K562 (cell line): ENCODE measurements at regions not wholly inside any gene's neighbourhood (a gene's known extent, or its start where the extent isn't known, plus 50 kb on each side); places are given as distances from the start of the nearest gene placed in this dataset.

ENCODE experiments used
- ATAC-seq: fragments of 200-7000 bp; cut with Tn5 transposase; 3 replicates; pipeline ENCODE4 v1.9.1; 2020; ENCODE audit warnings: moderate library complexity
- BruUV-seq: library from RNA; stranded (reverse); fragments of 400-500 nt; replicated peaks from 2 replicates; lab custom pipeline; 2021; lab: Mats Ljungman, UMichigan
- CTCF ChIA-PET: fragments of 300-600 bp; formaldehyde crosslinking; extraction: SDS; loops from one replicate; lab custom pipeline; 2021; ENCODE audit warnings: low intra/inter-chr PET ratio; lab: Yijun Ruan, JAX
- POLR2A ChIA-PET: fragments of 300-600, 350-650 bp; sonication (Branson Sonifier 250); formaldehyde crosslinking; extraction: SDS; loops from one replicate; lab custom pipeline; 2021; ENCODE audit warnings: antibody characterized with exemption, inconsistent platforms; lab: Yijun Ruan, JAX
- DNase-seq, 4 experiments: peaks; one replicate each; pipeline versions ENCODE4 v3.0.0 to v3.0.0-alpha.2; 2011 to 2018; ENCODE audit warnings: low spot score in 3 of 4, mixed read lengths in 3 of 4; ENCODE audit errors: extremely low read depth in 1 of 4
- FAIRE-seq: peaks from 2 replicates; lab custom pipeline; 2011; peaks lifted over from hg19 to GRCh38; lab: Jason Lieb, UNC
- H2AFZ ChIP-seq: 2 replicates; pipeline ENCODE4 v1.6.0; 2011; ENCODE audit warnings: low read depth, low read length, control low read depth, inconsistent platforms
- H3K27ac ChIP-seq: fragments of 200-600 bp; 3 replicates; pipeline ENCODE4 v1.8.0; 2011; ENCODE audit warnings: low read depth, mild to moderate bottlenecking, control low read depth, inconsistent platforms, low read length, moderate library complexity, mixed read lengths; ENCODE audit errors: extremely low read depth
- H3K27me3 ChIP-seq, 2 experiments: fragments of 300-600 bp in 1 of 2; 2 replicates in 1 of 2; 3 replicates in 1 of 2; pipeline versions ENCODE4 v1.6.0 to v1.8.0; 2011; ENCODE audit warnings: inconsistent platforms in 2 of 2, low read length in 2 of 2, mild to moderate bottlenecking in 1 of 2, mixed read lengths in 1 of 2, moderate library complexity in 1 of 2; ENCODE audit not compliant: control insufficient read depth in 2 of 2, insufficient read depth in 2 of 2
- H3K36me3 ChIP-seq: fragments of 300-600 bp; 3 replicates; pipeline ENCODE4 v1.8.0; 2011; ENCODE audit warnings: mild to moderate bottlenecking, low read length, inconsistent platforms; ENCODE audit not compliant: control insufficient read depth, insufficient read depth
- H3K4me1 ChIP-seq, 2 experiments: fragments of 200-600 bp in 1 of 2; replicated peaks in 1 of 2; 2 replicates in 1 of 2; 3 replicates in 1 of 2; pipeline versions ENCODE4 v1.5.1 to v1.8.0; 2011; ENCODE audit warnings: inconsistent platforms in 2 of 2, low read length in 2 of 2, mild to moderate bottlenecking in 1 of 2, mixed read lengths in 1 of 2, moderate library complexity in 1 of 2; ENCODE audit not compliant: control insufficient read depth in 2 of 2, insufficient read depth in 2 of 2
- H3K4me2 ChIP-seq: 2 replicates; pipeline ENCODE4 v1.6.1; 2011; ENCODE audit warnings: low read length, control low read depth, inconsistent platforms, mixed read lengths; ENCODE audit not compliant: insufficient read depth
- H3K4me3 ChIP-seq: fragments of 200-600 bp; sonication (generic), shearing (Covaris generic); 2 replicates; pipeline ENCODE4 v1.5.1; 2016; ENCODE audit warnings: control low read depth, inconsistent platforms
- H3K79me2 ChIP-seq: fragments of 200-600 bp; 3 replicates; pipeline ENCODE4 v1.8.0; 2011; ENCODE audit warnings: low read length, inconsistent platforms; ENCODE audit not compliant: control insufficient read depth, insufficient read depth
- H3K9ac ChIP-seq, 2 experiments: 2 replicates each; pipeline versions ENCODE4 v1.6.0 to v1.6.1; 2011; ENCODE audit warnings: low read depth in 2 of 2, low read length in 2 of 2, control low read depth in 1 of 2, inconsistent platforms in 1 of 2, mild to moderate bottlenecking in 1 of 2, mixed read lengths in 1 of 2; ENCODE audit not compliant: insufficient read depth in 1 of 2
- H3K9me1 ChIP-seq: one replicate; pipeline ENCODE4 v1.6.0; 2011; ENCODE audit warnings: inconsistent platforms, mild to moderate bottlenecking, low read length, moderate library complexity; ENCODE audit not compliant: control insufficient read depth, insufficient read depth
- H3K9me3 ChIP-seq: replicated peaks from 2 replicates; pipeline ENCODE4 v1.5.1; 2011; ENCODE audit warnings: low read depth, low read length, inconsistent platforms; ENCODE audit not compliant: control insufficient read depth, insufficient read depth
- H4K20me1 ChIP-seq: replicated peaks from 2 replicates; pipeline ENCODE4 v1.6.1; 2011; ENCODE audit warnings: low read length, inconsistent platforms, mixed read lengths; ENCODE audit not compliant: control insufficient read depth, insufficient read depth
- ADNP ChIP-seq: fragments of 200-800 bp; sonication (Bioruptor generic); IDR thresholded peaks from 2 replicates; pipeline ENCODE4 v1.6.1; 2016; ENCODE audit warnings: missing genetic modification characterization, missing compliant biosample characterization
- BRD4 ChIP-seq: fragments of 200-600 bp; sonication (generic); IDR thresholded peaks from 2 replicates; pipeline ENCODE4 v1.6.1; 2017; ENCODE audit warnings: inconsistent platforms
- CAMTA2 ChIP-seq: fragments of 250-450 bp; sonication (Bioruptor Pico); conservative IDR thresholded peaks from 2 replicates; pipeline ENCODE4 v1.5.1; 2022
- CEBPZ ChIP-seq: fragments of 150-350 bp; IDR thresholded peaks from 2 replicates; pipeline ENCODE4 v1.6.1; 2014; ENCODE audit warnings: low read depth, mild to moderate bottlenecking, low read length, borderline replicate concordance
- DIDO1 ChIP-seq: fragments of 450-650 bp; IDR thresholded peaks from 2 replicates; pipeline ENCODE4 v1.6.1; 2016; ENCODE audit warnings: low read depth, missing biosample characterization, missing genetic modification characterization
- EZH2 ChIP-seq: IDR thresholded peaks from 2 replicates; pipeline ENCODE4 v1.6.1; 2012; ENCODE audit warnings: low read depth, mild to moderate bottlenecking, inconsistent platforms, low read length, borderline replicate concordance
- FUS ChIP-seq: fragments of 200-400 bp; formaldehyde crosslinking; optimal IDR thresholded peaks from 2 replicates; pipeline ENCODE3; 2017; ENCODE audit warnings: low read depth, low read length
- GABPB2 ChIP-seq: fragments of 250-450 bp; sonication (Bioruptor Pico); conservative IDR thresholded peaks from 2 replicates; pipeline ENCODE4 v1.5.1; 2021; ENCODE audit warnings: mild to moderate bottlenecking
- HEY1 ChIP-seq: fragments of 250-450 bp; sonication (Bioruptor Pico); IDR thresholded peaks from 2 replicates; pipeline ENCODE4 v1.5.0; 2020; ENCODE audit warnings: mild to moderate bottlenecking, moderate library complexity, borderline replicate concordance
- KDM5B ChIP-seq: fragments of 200-600 bp; sonication (generic); IDR thresholded peaks from 2 replicates; pipeline ENCODE4 v1.6.1; 2012; ENCODE audit warnings: low read depth, mild to moderate bottlenecking, moderate library complexity, low read length, control low read depth, inconsistent platforms; ENCODE audit not compliant: insufficient replicate concordance
- MAFG ChIP-seq: fragments of 450-650 bp; conservative IDR thresholded peaks from 2 replicates; pipeline ENCODE4 v1.6.1; 2016; ENCODE audit warnings: missing genetic modification characterization, missing compliant biosample characterization
- PTBP1 ChIP-seq: fragments of 200-400 bp; formaldehyde crosslinking; IDR thresholded peaks from 2 replicates; pipeline ENCODE4 v1.6.1; 2017; ENCODE audit warnings: low read depth, low read length
- RBFOX2 ChIP-seq: fragments of 200-400 bp; formaldehyde crosslinking; IDR thresholded peaks from 2 replicates; pipeline ENCODE4 v1.6.1; 2017; ENCODE audit warnings: low read depth, mild to moderate bottlenecking, low read length, moderate library complexity
- RBM39 ChIP-seq: fragments of 200-400 bp; formaldehyde crosslinking; optimal IDR thresholded peaks from 2 replicates; pipeline ENCODE3; 2018; ENCODE audit warnings: low read depth, low read length
- ZBTB12 ChIP-seq: fragments of 250-450 bp; sonication (Bioruptor Pico); IDR thresholded peaks from 2 replicates; pipeline ENCODE4 v1.4.0; 2020
- WGBS: fragments of 100-300 bp; shearing (Covaris generic); methylation state at CpG from one replicate; pipeline ENCODE4 v1.1.6; 2016; ENCODE audit warnings: low coverage, mixed read lengths; ENCODE audit not compliant: insufficient coverage; ENCODE audit errors: missing lambda C conversion rate; 5-methylcytosine and 5-hydroxymethylcytosine counted together
- in situ Hi-C: fragments of 300-500 bp; cut with MboI; formaldehyde crosslinking; loops from 4 replicates; pipeline ENCODE4 v1.15.0; 2018; ENCODE audit warnings: inconsistent platforms, mixed read lengths
- intact Hi-C: fragments of 100-400 bp; cut with micrococcal nuclease; formaldehyde crosslinking; loops from 2 replicates; pipeline ENCODE4 v1.14.2; 2022

- POLR2A ChIA-PET: interaction anchor here (1.0 kb wide), 2 partner anchors 11 to 122 kb away, joined by 3 to 4 read pairs; no protein-coding TSS in a partner anchor
- no peaks in the 10 kb centered on the region for H3K36me3 ChIP-seq
- no peak for DNase-seq
- ATAC-seq: no peak
- no peak for TF ChIP-seq MAFG (tag)
- no peak for TF ChIP-seq ADNP (tag)
- TF ChIP-seq RBM39: no peak
- TF ChIP-seq CEBPZ: no peak
- TF ChIP-seq RBFOX2: no peak
- no peak for TF ChIP-seq DIDO1 (tag)
- no peak for TF ChIP-seq PTBP1
- no peak for TF ChIP-seq FUS
- TF ChIP-seq KDM5B: no peak
- TF ChIP-seq GABPB2 (CRISPR knock-in tag): no peak
- TF ChIP-seq EZH2: no peak
- TF ChIP-seq CAMTA2 (CRISPR knock-in tag): no peak
- no peak for TF ChIP-seq ZBTB12 (CRISPR knock-in tag)
- TF ChIP-seq HEY1 (CRISPR knock-in tag): no peak
- no peak for TF ChIP-seq BRD4
- no TSS peak for BruUV-seq
- H3K27ac ChIP-seq: no peak overlapping the region
- FAIRE-seq: no peak
- H3K4me1 ChIP-seq: no peaks in the 10 kb centered on the region; a peak in 1 of 5 replicates
- CTCF ChIA-PET: no interaction called here
- no peaks in the 10 kb centered on the region for H4K20me1 ChIP-seq
- no peaks in the 10 kb centered on the region for H3K27me3 ChIP-seq
- intact Hi-C loops (no loop called here), in situ Hi-C loops (no loop called here)
- H3K9me3 ChIP-seq: no peaks in the 10 kb centered on the region
- no peaks in the 10 kb centered on the region for H3K79me2 ChIP-seq
- 21% methylated on average over 5 of the region's 5 CpGs for WGBS
- H3K9me1 ChIP-seq: no peaks in the 10 kb centered on the region
- H3K4me2 ChIP-seq: no peak overlapping the region
- peak overlapping the region; percentile 61 for H2AFZ ChIP-seq
- H3K4me3 ChIP-seq: no peak overlapping the region
- H3K9ac ChIP-seq: no peak overlapping the region
Observed at GRCh38 chr21:23799376-23799775, 1807.9 kb downstream of the MRPL39 start.
